T-cell (primary cell): ENCODE measurements at regions not wholly inside any gene's neighbourhood (a gene's known extent, or its start where the extent isn't known, plus 50 kb on each side); places are given as distances from the start of the nearest gene placed in this dataset.
A peak's percentile ranks its signal among the peaks of the same experiment; 100 is the strongest.
"Not testable (repeated sequence)": the region's sequence is repeated elsewhere in the genome, so short reads cannot be mapped to it uniquely, and the experiment has no call there.

Experiments used
- ATAC-seq, 4 experiments: fragments of 200-7000 bp in 3 of 4; fragments of 150-1000 bp in 1 of 4; cut with Tn5 transposase; replicated peaks in 1 of 4; 1 replicate in 3 of 4; 2 replicates in 1 of 4; pipeline ENCODE4 v1.10.0; 2021; ENCODE audit warnings: moderate library complexity in 3 of 4, mild to moderate bottlenecking in 2 of 4, moderate number of reproducible peaks in 1 of 4
- CTCF ChIA-PET, 2 donors: fragments of 300-600 bp; sonication (Branson Sonifier 250); formaldehyde crosslinking; loops; one replicate each; lab custom pipeline; 2022; ENCODE audit warnings: antibody characterized with exemption in 2 of 2; lab: Charles Lee
- POLR2A ChIA-PET, 2 donors: fragments of 300-600 bp; sonication (Branson Sonifier 250); formaldehyde crosslinking; loops; one replicate each; lab custom pipeline; 2022; ENCODE audit warnings: antibody characterized with exemption in 2 of 2; lab: Charles Lee
- DNase-seq, 35 experiments: peaks; one replicate each; pipeline versions ENCODE4 v3.0.0 to v3.0.0-alpha.2; 2013 to 2023
- H3K27ac ChIP-seq: one replicate; pipeline ENCODE4 v1.5.1; 2013; ENCODE audit warnings: low read length
- H3K27me3 ChIP-seq, 2 experiments: replicated peaks in 1 of 2; 1 replicate in 1 of 2; 2 replicates in 1 of 2; pipeline versions ENCODE4 v1.6.1 to v1.7.0; 2013; ENCODE audit warnings: low read length in 1 of 2, mixed read lengths in 1 of 2; ENCODE audit not compliant: control insufficient read depth in 2 of 2, insufficient read depth in 2 of 2; ENCODE audit errors: extremely low read depth in 1 of 2
- H3K36me3 ChIP-seq, 2 donors: 1 replicate in 1 of 2; 2 replicates in 1 of 2; pipeline versions ENCODE4 v1.6.1 to v1.7.0; 2013; ENCODE audit warnings: low read length in 1 of 2; ENCODE audit not compliant: control insufficient read depth in 2 of 2, insufficient read depth in 1 of 2; ENCODE audit errors: extremely low read depth in 1 of 2
- H3K4me1 ChIP-seq, 2 experiments: 1 replicate in 1 of 2; 2 replicates in 1 of 2; pipeline versions ENCODE4 v1.6.1 to v1.7.0; 2013; ENCODE audit warnings: low read length in 2 of 2, mixed read lengths in 1 of 2; ENCODE audit not compliant: insufficient read depth in 2 of 2, control insufficient read depth in 1 of 2; ENCODE audit errors: extremely low read depth in 1 of 2
- H3K4me3 ChIP-seq, 2 donors: 1 replicate in 1 of 2; 2 replicates in 1 of 2; pipeline versions ENCODE4 v1.5.1 to v1.7.0; 2013; ENCODE audit warnings: mild to moderate bottlenecking in 2 of 2, low read length in 1 of 2, moderate library complexity in 1 of 2; ENCODE audit not compliant: control insufficient read depth in 1 of 2; ENCODE audit errors: extremely low read depth in 1 of 2
- H3K9me3 ChIP-seq: 2 replicates; pipeline ENCODE4 v1.7.0; 2013
- H3K27ac Mint-ChIP-seq, 2 donors: one replicate each; pipeline ENCODE4 v1.8.0; 2020 to 2021; ENCODE audit warnings: mild to moderate bottlenecking in 2 of 2, mixed read lengths in 2 of 2
- H3K27me3 Mint-ChIP-seq, 2 donors: one replicate each; pipeline ENCODE4 v1.8.0; 2021 to 2022; ENCODE audit warnings: mixed read lengths in 2 of 2
- H3K36me3 Mint-ChIP-seq: one replicate; pipeline ENCODE4 v1.8.0; 2021; ENCODE audit warnings: mixed read lengths
- H3K4me1 Mint-ChIP-seq, 3 donors: one replicate each; pipeline ENCODE4 v1.8.0; 2020 to 2022; ENCODE audit warnings: mixed read lengths in 3 of 3, mild to moderate bottlenecking in 1 of 3
- H3K4me3 Mint-ChIP-seq, 3 donors: one replicate each; pipeline ENCODE4 v1.8.0; 2020 to 2022; ENCODE audit warnings: mild to moderate bottlenecking in 3 of 3, mixed read lengths in 3 of 3, moderate library complexity in 3 of 3
- H3K9me3 Mint-ChIP-seq, 3 donors: one replicate each; pipeline ENCODE4 v1.8.0; 2020 to 2022; ENCODE audit warnings: mixed read lengths in 3 of 3
- WGBS: methylation state at CpG from one replicate; pipeline ENCODE4 v1.1.5; 2013; ENCODE audit warnings: missing lambda C conversion rate; ENCODE audit not compliant: insufficient coverage; 5-methylcytosine and 5-hydroxymethylcytosine counted together

DNA sequence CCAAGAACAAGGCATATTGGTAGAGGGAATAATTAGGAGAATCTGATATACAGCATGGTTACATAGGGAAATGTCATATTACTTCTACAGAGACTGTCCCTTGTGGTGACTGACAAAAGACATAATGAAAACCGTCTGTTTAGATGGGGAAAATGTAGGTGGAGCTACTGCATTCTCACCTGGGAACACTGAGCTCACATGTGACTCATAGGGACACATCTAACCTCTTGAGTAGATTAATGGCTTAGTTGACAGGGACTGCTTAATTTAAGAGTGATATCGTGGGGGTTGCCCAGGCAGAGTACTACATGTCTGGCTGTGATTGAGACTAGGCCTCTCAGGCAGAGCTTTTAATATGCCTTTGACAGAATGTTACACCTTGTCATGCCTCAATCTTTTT lies 235.3 kb upstream of the ZFP64 start:
- Histone ChIP-seq H3K9me3 (no peaks in the 10 kb centered on the region), H3K4me1 (peaks cover 0 to 6% of the 10 kb centered on the region in 2 experiments), H3K27me3 (no peaks in the 10 kb centered on the region), H3K27ac (no peak overlapping the region), H3K4me3 (no peak overlapping the region), H3K36me3 (no peaks in the 10 kb centered on the region)
- Mint-ChIP-seq H3K4me3 (no peak overlapping the region), H3K27ac (no peak overlapping the region), H3K9me3 (peaks cover 0 to 5% (median 5%) of the 10 kb centered on the region in 3 donors), H3K27me3 (no peaks in the 10 kb centered on the region), H3K36me3 (peaks cover 4% of the 10 kb centered on the region), H3K4me1 (peaks cover 0 to 13% (median 3%) of the 10 kb centered on the region in 3 donors)
- DNase-seq = no peak
- no peak for ATAC-seq
- ChIA-PET CTCF (no interaction called here), POLR2A (interaction anchor here in 1 of 2 donors (0.6 kb wide), 1 partner anchor 33 kb away, joined by 5 read pairs; no protein-coding TSS in a partner anchor)
- 70% methylated on average over 2 of the region's 2 CpGs for WGBS

DNA sequence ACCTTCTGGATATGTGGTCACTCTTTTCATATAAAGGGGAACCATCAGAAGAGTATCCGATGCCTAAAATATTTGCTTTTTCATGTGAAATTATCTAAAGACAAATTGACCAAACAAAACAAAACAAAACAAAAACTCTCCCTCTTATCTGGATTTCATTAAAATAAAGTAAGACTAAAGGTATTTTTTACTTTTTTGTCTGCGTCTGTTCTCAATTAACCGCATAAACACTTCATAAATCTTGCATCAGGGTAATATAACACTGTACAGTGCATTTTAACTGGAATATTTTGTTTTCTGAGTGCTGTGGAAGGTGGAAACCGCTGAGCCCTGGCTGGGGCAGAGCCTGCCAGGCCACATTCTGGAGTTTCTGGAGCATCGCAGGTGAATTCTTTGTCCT lies 234.1 kb upstream of the ZFP64 start:
- Mint-ChIP-seq H3K4me1 (peaks cover 0 to 13% (median 3%) of the 10 kb centered on the region in 3 donors), H3K9me3 (peaks cover 0 to 5% (median 5%) of the 10 kb centered on the region in 3 donors), H3K4me3 (no peak overlapping the region), H3K27ac (no peak overlapping the region), H3K36me3 (peaks cover 4% of the 10 kb centered on the region), H3K27me3 (no peaks in the 10 kb centered on the region)
- 78% methylated on average over 2 of the region's 5 CpGs for WGBS
- ATAC-seq (no peak), DNase-seq (no peak)
- Histone ChIP-seq H3K9me3 (no peaks in the 10 kb centered on the region), H3K4me1 (peaks cover 0 to 6% of the 10 kb centered on the region in 2 experiments), H3K4me3 (no peak overlapping the region), H3K36me3 (no peaks in the 10 kb centered on the region), H3K27me3 (no peaks in the 10 kb centered on the region), H3K27ac (no peak overlapping the region)
- CTCF ChIA-PET = no interaction called here
- POLR2A ChIA-PET = no interaction called here

DNA sequence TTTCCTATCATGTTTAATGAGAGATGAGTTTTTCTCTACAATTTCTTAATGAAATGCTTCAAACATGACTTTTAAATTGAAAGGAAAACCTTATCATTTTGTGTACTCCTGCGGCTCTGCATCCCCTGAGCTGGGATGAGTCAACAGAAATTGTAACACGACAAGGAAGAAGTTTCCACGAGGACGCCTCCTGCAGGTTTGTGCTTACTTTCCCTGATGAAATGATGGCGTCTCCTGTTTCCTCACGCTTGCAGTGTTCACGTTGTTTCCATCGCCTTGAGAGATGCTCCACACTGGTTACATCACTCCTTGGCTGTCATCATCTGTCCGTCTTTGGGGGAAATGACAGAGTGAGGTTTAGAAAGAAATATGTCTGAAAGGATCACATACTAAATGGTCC lies 233.7 kb upstream of the ZFP64 start:
- DNase-seq (no peak), ATAC-seq (no peak)
- Histone ChIP-seq H3K27ac (no peak overlapping the region), H3K36me3 (no peaks in the 10 kb centered on the region), H3K4me1 (peaks cover 0 to 6% of the 10 kb centered on the region in 2 experiments), H3K4me3 (no peak overlapping the region), H3K27me3 (no peaks in the 10 kb centered on the region), H3K9me3 (no peaks in the 10 kb centered on the region)
- Mint-ChIP-seq H3K9me3 (peaks cover 0 to 6% (median 5%) of the 10 kb centered on the region in 3 donors), H3K36me3 (peaks cover 4% of the 10 kb centered on the region), H3K4me1 (peaks cover 0 to 13% (median 3%) of the 10 kb centered on the region in 3 donors), H3K4me3 (no peak overlapping the region), H3K27me3 (no peaks in the 10 kb centered on the region), H3K27ac (peak overlapping the region in 1 of 2 donors; percentile 34)
- POLR2A ChIA-PET = no interaction called here
- CTCF ChIA-PET = no interaction called here
- WGBS = 63% methylated on average over 5 of the region's 9 CpGs

DNA sequence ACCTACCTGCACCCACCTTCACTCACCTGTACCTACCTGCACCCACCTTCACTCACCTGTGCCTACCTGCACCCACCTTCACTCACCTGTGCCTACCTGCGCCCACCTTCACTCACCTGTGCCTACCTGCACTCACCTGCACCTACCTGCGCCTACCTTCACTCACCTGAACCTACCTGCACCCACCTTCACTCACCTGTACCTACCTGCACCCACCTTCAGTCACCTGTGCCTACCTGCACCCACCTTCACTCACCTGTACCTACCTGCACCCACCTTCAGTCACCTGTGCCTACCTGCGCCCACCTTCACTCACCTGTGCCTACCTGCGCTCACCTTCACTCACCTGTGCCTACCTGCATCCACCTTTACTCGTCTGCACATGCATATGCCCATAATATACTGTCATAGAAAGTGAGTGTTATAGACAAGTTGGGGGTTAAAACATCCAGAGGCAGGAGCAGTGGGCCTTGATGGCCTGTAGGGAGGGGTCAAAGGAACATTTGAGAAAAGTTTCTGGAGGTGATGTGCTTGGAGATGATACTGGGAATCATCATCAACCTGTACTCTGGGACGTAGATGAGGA lies 232.9 kb upstream of the ZFP64 start:
- CTCF ChIA-PET, ATAC-seq, H3K36me3 ChIP-seq, H3K36me3 Mint-ChIP-seq, H3K4me3 ChIP-seq, POLR2A ChIA-PET, H3K9me3 Mint-ChIP-seq, H3K27me3 ChIP-seq, H3K9me3 ChIP-seq, H3K4me1 ChIP-seq, H3K27me3 Mint-ChIP-seq, H3K27ac ChIP-seq, DNase-seq, H3K4me3 Mint-ChIP-seq: not testable (repeated sequence)
- Mint-ChIP-seq H3K27ac (peak overlapping the region in 1 of 2 donors; percentile 34), H3K4me1 (peaks cover 0 to 13% (median 3%) of the 10 kb centered on the region in 3 donors)
- WGBS = 89% methylated on average over 2 of the region's 6 CpGs

DNA sequence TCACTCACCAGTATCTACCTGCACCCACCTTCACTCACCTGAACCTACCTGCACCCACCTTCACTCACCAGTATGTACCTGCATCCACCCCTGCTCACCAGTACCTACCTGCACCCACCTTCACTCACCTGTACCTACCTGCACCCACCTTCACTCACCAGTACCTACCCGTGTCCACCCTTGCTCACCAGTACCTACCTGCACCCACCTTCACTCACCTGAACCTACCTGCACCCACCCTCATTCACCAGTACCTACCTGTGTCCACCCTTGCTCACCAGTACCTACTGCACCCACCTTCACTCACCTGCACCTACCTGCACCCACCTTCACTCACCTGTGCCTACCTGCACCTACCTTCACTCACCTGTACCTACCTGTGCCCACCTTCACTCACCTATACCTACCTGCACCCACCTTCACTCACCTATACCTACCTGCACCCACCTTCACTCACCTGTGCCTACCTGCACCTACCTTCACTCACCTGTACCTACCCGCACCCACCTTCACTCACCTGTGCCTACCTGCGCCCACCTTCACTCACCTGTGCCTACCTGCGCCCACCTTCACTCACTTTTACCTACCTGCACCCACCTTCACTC lies 232.1 kb upstream of the ZFP64 start:
- H3K36me3 Mint-ChIP-seq, H3K4me3 ChIP-seq, CTCF ChIA-PET, H3K4me1 ChIP-seq, H3K4me3 Mint-ChIP-seq, H3K27ac ChIP-seq, H3K27me3 ChIP-seq, DNase-seq, H3K27me3 Mint-ChIP-seq, H3K27ac Mint-ChIP-seq, H3K9me3 ChIP-seq, POLR2A ChIA-PET, ATAC-seq, H3K36me3 ChIP-seq: not testable (repeated sequence)
- Mint-ChIP-seq H3K4me1 (peaks cover 0 to 13% (median 3%) of the 10 kb centered on the region in 3 donors), H3K9me3 (peaks cover 10 to 13% (median 11%) of the 10 kb centered on the region in 3 donors)
- WGBS = 60% methylated on average over 3 of the region's 4 CpGs

DNA sequence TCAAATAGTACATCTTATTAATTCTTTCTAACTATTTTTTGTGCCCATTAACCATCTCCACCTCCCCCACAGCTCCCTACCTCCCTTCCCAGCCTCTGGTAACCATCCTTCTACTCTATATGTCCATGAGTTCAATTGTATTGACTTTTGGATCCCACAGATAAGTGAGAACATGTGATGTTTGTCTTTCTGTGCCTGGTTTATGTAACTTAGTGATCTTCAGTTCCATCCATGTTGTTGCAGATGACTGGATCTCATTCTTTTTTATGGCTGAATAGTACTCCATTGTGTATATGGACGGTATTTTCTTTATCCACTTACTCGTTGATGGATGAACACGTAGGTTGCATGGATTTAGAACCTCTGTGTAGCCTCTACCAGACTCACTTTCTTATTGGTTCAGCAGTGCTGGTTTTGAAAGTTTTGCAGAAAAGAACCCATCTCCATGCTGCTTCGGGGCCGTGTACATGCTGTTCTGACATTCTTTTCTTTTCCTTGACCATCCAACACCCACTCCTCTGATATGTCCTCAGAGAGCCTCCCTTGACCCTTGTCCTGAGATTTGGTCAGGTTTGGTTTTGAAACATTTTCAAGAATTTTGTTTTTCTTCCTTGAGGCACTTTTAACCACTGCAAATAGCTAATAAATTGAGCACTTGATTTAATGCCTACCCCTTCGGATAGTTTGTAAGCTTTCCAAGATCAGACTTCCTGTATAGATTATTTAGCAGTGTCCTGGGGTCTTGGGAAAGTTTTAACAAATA lies 231.2 kb upstream of the ZFP64 start:
- H3K36me3 ChIP-seq = no peaks in the 10 kb centered on the region
- POLR2A ChIA-PET = no interaction called here

More for the DNA sequence above, 231.2 kb upstream of the ZFP64 start:
- H3K9me3 Mint-ChIP-seq = peaks cover 10 to 15% (median 14%) of the 10 kb centered on the region in 3 donors
- ATAC-seq (no peak), DNase-seq (no peak)
- WGBS = 100% methylated on average over 1 of the region's 6 CpGs
- Histone ChIP-seq H3K9me3 (no peaks in the 10 kb centered on the region), H3K4me3 (no peak overlapping the region), H3K4me1 (peaks cover 0 to 6% of the 10 kb centered on the region in 2 experiments), H3K27me3 (no peaks in the 10 kb centered on the region), H3K27ac (no peak overlapping the region)
- CTCF ChIA-PET = interaction anchor here in 1 of 2 donors (0.5 kb wide), 1 partner anchor 17 kb away, joined by 4 read pairs; no protein-coding TSS in a partner anchor
- H3K27ac Mint-ChIP-seq = no peak overlapping the region
- peaks cover 7% of the 10 kb centered on the region for H3K36me3 Mint-ChIP-seq
- no peaks in the 10 kb centered on the region for H3K27me3 Mint-ChIP-seq
- peaks cover 0 to 13% (median 3%) of the 10 kb centered on the region in 3 donors for H3K4me1 Mint-ChIP-seq
- H3K4me3 Mint-ChIP-seq = no peak overlapping the region
